ENCODE measurements at regions not wholly inside any gene's neighbourhood (a gene's known extent, or its start where the extent isn't known, plus 50 kb on each side); places are given as distances from the start of the nearest gene placed in this dataset.

DNA sequence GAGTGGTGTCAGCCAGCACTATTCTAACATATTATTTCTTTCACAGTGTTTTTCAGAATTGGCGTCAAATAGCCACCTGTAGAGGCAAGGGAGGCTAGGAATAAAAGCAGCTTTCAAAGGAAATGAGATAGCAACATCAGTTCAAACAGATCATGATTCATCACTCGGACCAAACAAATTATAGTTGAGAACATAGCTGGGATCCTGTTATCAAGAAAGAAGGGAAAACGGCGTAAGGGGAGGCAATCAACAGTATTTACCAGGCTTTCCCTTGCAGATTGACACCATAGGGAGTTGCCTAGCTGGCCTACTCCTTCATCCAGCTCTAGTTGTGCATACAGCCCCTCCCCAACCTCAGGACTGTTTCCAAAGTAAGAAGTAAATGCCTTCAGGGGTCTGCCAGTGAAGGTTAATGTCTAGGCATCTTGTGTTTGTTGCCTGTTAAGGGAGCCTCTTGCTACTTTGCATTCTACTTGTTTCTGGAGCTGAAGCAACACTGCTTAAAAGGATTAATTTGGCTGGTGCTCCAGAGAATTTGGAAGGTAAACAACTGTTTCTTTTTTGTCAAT, 286.5 kb downstream of the NSUN3 start:
- H4K91ac ChIP-seq (ENCODE audit: low read length): no peak overlapping the region
- H2BK12ac ChIP-seq (ENCODE audit: low read length in 2 of 2): no peak overlapping the region
- H3K23ac ChIP-seq (ENCODE audit: low read length in 2 of 2): no peak overlapping the region
- H3K36me3 ChIP-seq (ENCODE audit: control insufficient read depth in 1 of 2, insufficient read depth in 2 of 2, low read depth in 1 of 2, low read length in 2 of 2): no peaks in the 10 kb centered on the region
- no peak overlapping the region for H3K27ac ChIP-seq (ENCODE audit: low read length, poor library complexity, severe bottlenecking)
- no peak overlapping the region for H3K18ac ChIP-seq (ENCODE audit: low read depth in 1 of 2, low read length in 2 of 2)
- WGBS: 81% methylated on average over 4 of the region's 4 CpGs
- no peak overlapping the region for H3K4me2 ChIP-seq (ENCODE audit: low read length, poor library complexity, severe bottlenecking)
- H3K4me3 ChIP-seq (ENCODE audit: insufficient read depth in 1 of 2, low read depth in 1 of 2, low read length in 2 of 2): no peak overlapping the region
- no peaks in the 10 kb centered on the region for H3K79me1 ChIP-seq (replicated peaks; ENCODE audit: low read length, poor library complexity, severe bottlenecking)
- DNase-seq: no peak
- no peaks in the 10 kb centered on the region for H3K9me3 ChIP-seq (ENCODE audit: control insufficient read depth, low read length)
- H3K27me3 ChIP-seq (ENCODE audit: control insufficient read depth in 1 of 2, insufficient read depth in 1 of 2, low read length in 2 of 2): no peaks in the 10 kb centered on the region
- H3K9ac ChIP-seq (ENCODE audit: low read length): no peak overlapping the region
- no peak overlapping the region for H2AFZ ChIP-seq (ENCODE audit: low read depth, low read length)
- no peaks in the 10 kb centered on the region for H3K4me1 ChIP-seq (ENCODE audit: control insufficient read depth, insufficient read depth, low read depth, low read length)
- H2BK5ac ChIP-seq (ENCODE audit: low read depth, low read length, poor library complexity, severe bottlenecking): no peak overlapping the region
- no peak overlapping the region for H2BK120ac ChIP-seq (ENCODE audit: low read depth, low read length)
- H3K14ac ChIP-seq (ENCODE audit: low read length in 2 of 2): no peak overlapping the region
- no peak overlapping the region for H3K4ac ChIP-seq (ENCODE audit: low read depth in 1 of 2, low read length in 2 of 2)
- no peak overlapping the region for H2BK15ac ChIP-seq (ENCODE audit: low read depth, poor library complexity, severe bottlenecking)
- H2AK5ac ChIP-seq (ENCODE audit: low read length, severe bottlenecking): no peak overlapping the region
- no peak overlapping the region for H4K8ac ChIP-seq (ENCODE audit: low read length)

GRCh38 chr3:94356581-94356980, 293.7 kb downstream of the NSUN3 start:
- H3K79me1 ChIP-seq (replicated peaks; ENCODE audit: low read length, poor library complexity, severe bottlenecking): no peaks in the 10 kb centered on the region
- H3K27ac ChIP-seq (ENCODE audit: low read length, poor library complexity, severe bottlenecking): no peak overlapping the region
- H2BK5ac ChIP-seq (ENCODE audit: low read depth, low read length, poor library complexity, severe bottlenecking): no peak overlapping the region
- H3K9ac ChIP-seq (ENCODE audit: low read length): no peak overlapping the region
- H3K14ac ChIP-seq (ENCODE audit: low read length in 2 of 2): no peak overlapping the region
- no peak overlapping the region for H4K8ac ChIP-seq (ENCODE audit: low read length)
- H3K9me3 ChIP-seq (ENCODE audit: control insufficient read depth, low read length): no peaks in the 10 kb centered on the region
- no peak overlapping the region for H2BK120ac ChIP-seq (ENCODE audit: low read depth, low read length)
- no peak overlapping the region for H4K91ac ChIP-seq (ENCODE audit: low read length)
- WGBS: no CpG with 5 or more reads among the region's 1 CpG
- no peak overlapping the region for H3K23ac ChIP-seq (ENCODE audit: low read length in 2 of 2)
- no peak overlapping the region for H3K4me2 ChIP-seq (ENCODE audit: low read length, poor library complexity, severe bottlenecking)
- no peaks in the 10 kb centered on the region for H3K27me3 ChIP-seq (ENCODE audit: control insufficient read depth in 1 of 2, insufficient read depth in 1 of 2, low read length in 2 of 2)
- no peak overlapping the region for H2AK5ac ChIP-seq (ENCODE audit: low read length, severe bottlenecking)
- no peaks in the 10 kb centered on the region for H3K36me3 ChIP-seq (ENCODE audit: control insufficient read depth in 1 of 2, insufficient read depth in 2 of 2, low read depth in 1 of 2, low read length in 2 of 2)
- H2AFZ ChIP-seq (ENCODE audit: low read depth, low read length): no peak overlapping the region
- H2BK12ac ChIP-seq (ENCODE audit: low read length in 2 of 2): no peak overlapping the region
- DNase-seq: no peak
- H3K4me3 ChIP-seq (ENCODE audit: insufficient read depth in 1 of 2, low read depth in 1 of 2, low read length in 2 of 2): no peak overlapping the region
- no peaks in the 10 kb centered on the region for H3K4me1 ChIP-seq (ENCODE audit: control insufficient read depth, insufficient read depth, low read depth, low read length)
- no peak overlapping the region for H2BK15ac ChIP-seq (ENCODE audit: low read depth, poor library complexity, severe bottlenecking)
- H3K18ac ChIP-seq (ENCODE audit: low read depth in 1 of 2, low read length in 2 of 2): no peak overlapping the region
- H3K4ac ChIP-seq (ENCODE audit: low read depth in 1 of 2, low read length in 2 of 2): no peak overlapping the region

DNA sequence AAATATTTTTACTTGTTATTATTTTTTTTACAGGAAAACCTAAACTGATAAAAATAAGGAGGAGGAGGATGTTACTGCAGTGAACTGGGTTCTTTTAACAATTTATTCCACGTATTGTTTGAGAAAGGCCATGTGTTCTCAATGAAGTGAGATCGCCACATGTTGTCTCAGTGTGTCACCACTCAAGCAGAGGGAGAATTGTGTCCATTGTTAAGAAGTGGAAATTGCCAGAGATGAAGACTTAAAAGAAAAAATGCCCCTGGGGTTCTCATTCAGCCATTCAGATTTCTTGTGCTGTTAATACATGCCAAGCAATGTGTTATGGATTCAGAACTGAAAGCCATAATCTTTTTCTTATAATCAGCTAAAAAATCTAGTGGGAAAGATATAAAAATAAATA, 297.1 kb downstream of the NSUN3 start:
- Histone ChIP-seq H3K4me3 (ENCODE audit: insufficient read depth in 1 of 2, low read depth in 1 of 2, low read length in 2 of 2) (no peak overlapping the region), H2AFZ (ENCODE audit: low read depth, low read length) (no peak overlapping the region), H2BK15ac (ENCODE audit: low read depth, poor library complexity, severe bottlenecking) (no peak overlapping the region), H3K14ac (ENCODE audit: low read length in 2 of 2) (no peak overlapping the region), H3K27ac (ENCODE audit: low read length, poor library complexity, severe bottlenecking) (no peak overlapping the region), H4K8ac (ENCODE audit: low read length) (no peak overlapping the region), H3K27me3 (ENCODE audit: control insufficient read depth in 1 of 2, insufficient read depth in 1 of 2, low read length in 2 of 2) (no peaks in the 10 kb centered on the region), H3K18ac (ENCODE audit: low read depth in 1 of 2, low read length in 2 of 2) (no peak overlapping the region), H2BK120ac (ENCODE audit: low read depth, low read length) (no peak overlapping the region), H2BK5ac (ENCODE audit: low read depth, low read length, poor library complexity, severe bottlenecking) (no peak overlapping the region), H3K9ac (ENCODE audit: low read length) (no peak overlapping the region), H3K36me3 (ENCODE audit: control insufficient read depth in 1 of 2, insufficient read depth in 2 of 2, low read depth in 1 of 2, low read length in 2 of 2) (no peaks in the 10 kb centered on the region), H3K4me1 (ENCODE audit: control insufficient read depth, insufficient read depth, low read depth, low read length) (no peaks in the 10 kb centered on the region), H2AK5ac (ENCODE audit: low read length, severe bottlenecking) (no peak overlapping the region), H4K91ac (ENCODE audit: low read length) (no peak overlapping the region), H3K4ac (ENCODE audit: low read depth in 1 of 2, low read length in 2 of 2) (no peak overlapping the region), H3K4me2 (ENCODE audit: low read length, poor library complexity, severe bottlenecking) (no peak overlapping the region), H3K23ac (ENCODE audit: low read length in 2 of 2) (no peak overlapping the region), H2BK12ac (ENCODE audit: low read length in 2 of 2) (no peak overlapping the region), H3K9me3 (ENCODE audit: control insufficient read depth, low read length) (no peaks in the 10 kb centered on the region), H3K79me1 (replicated peaks; ENCODE audit: low read length, poor library complexity, severe bottlenecking) (no peaks in the 10 kb centered on the region)
- 93% methylated on average over 2 of the region's 2 CpGs for WGBS
- no peak for DNase-seq

- no peak overlapping the region for H2AFZ ChIP-seq (ENCODE audit: low read depth, low read length)
- no peak overlapping the region for H3K23ac ChIP-seq (ENCODE audit: low read length in 2 of 2)
- DNase-seq: no peak
- H2BK120ac ChIP-seq (ENCODE audit: low read depth, low read length): no peak overlapping the region
- no peak overlapping the region for H3K4me3 ChIP-seq (ENCODE audit: insufficient read depth in 1 of 2, low read depth in 1 of 2, low read length in 2 of 2)
- H4K8ac ChIP-seq (ENCODE audit: low read length): no peak overlapping the region
- H4K91ac ChIP-seq (ENCODE audit: low read length): no peak overlapping the region
- no peak overlapping the region for H3K4me2 ChIP-seq (ENCODE audit: low read length, poor library complexity, severe bottlenecking)
- H2BK15ac ChIP-seq (ENCODE audit: low read depth, poor library complexity, severe bottlenecking): no peak overlapping the region
- no peak overlapping the region for H3K27ac ChIP-seq (ENCODE audit: low read length, poor library complexity, severe bottlenecking)
- no peaks in the 10 kb centered on the region for H3K79me1 ChIP-seq (replicated peaks; ENCODE audit: low read length, poor library complexity, severe bottlenecking)
- H3K4me1 ChIP-seq (ENCODE audit: control insufficient read depth, insufficient read depth, low read depth, low read length): no peaks in the 10 kb centered on the region
- H3K36me3 ChIP-seq (ENCODE audit: control insufficient read depth in 1 of 2, insufficient read depth in 2 of 2, low read depth in 1 of 2, low read length in 2 of 2): no peaks in the 10 kb centered on the region
- no peaks in the 10 kb centered on the region for H3K27me3 ChIP-seq (ENCODE audit: control insufficient read depth in 1 of 2, insufficient read depth in 1 of 2, low read length in 2 of 2)
- H2BK5ac ChIP-seq (ENCODE audit: low read depth, low read length, poor library complexity, severe bottlenecking): no peak overlapping the region
- no peak overlapping the region for H2AK5ac ChIP-seq (ENCODE audit: low read length, severe bottlenecking)
- H3K9ac ChIP-seq (ENCODE audit: low read length): no peak overlapping the region
- H3K18ac ChIP-seq (ENCODE audit: low read depth in 1 of 2, low read length in 2 of 2): no peak overlapping the region
- H3K14ac ChIP-seq (ENCODE audit: low read length in 2 of 2): no peak overlapping the region
- no peak overlapping the region for H2BK12ac ChIP-seq (ENCODE audit: low read length in 2 of 2)
- H3K9me3 ChIP-seq (ENCODE audit: control insufficient read depth, low read length): no peaks in the 10 kb centered on the region
- H3K4ac ChIP-seq (ENCODE audit: low read depth in 1 of 2, low read length in 2 of 2): no peak overlapping the region
These were observed 298.1 kb downstream of the NSUN3 start for GRCh38 chr3:94360987-94361386.
